ENCODE measurements at regions not wholly inside any gene's neighbourhood (a gene's known extent, or its start where the extent isn't known, plus 50 kb on each side); places are given as distances from the start of the nearest gene placed in this dataset.

DNA sequence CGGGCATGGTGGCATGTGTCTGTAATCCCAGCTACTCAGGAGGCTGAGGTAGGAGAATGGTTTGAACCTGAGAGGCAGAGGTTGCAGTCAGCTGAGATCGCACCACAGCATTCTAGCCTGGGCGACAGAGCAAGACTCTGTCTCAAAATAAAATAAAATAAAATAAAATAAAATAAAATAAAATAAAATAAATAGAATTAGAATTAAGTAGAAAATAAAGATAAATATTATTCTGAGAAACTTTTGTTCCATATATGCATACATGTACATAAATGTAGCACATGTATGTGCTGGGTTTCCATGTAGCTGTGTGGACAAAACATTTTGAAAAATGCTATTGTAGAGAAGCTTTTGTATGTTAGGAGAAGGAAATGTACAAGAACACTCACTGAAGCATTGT, 129.4 kb upstream of the VLDLR start:
- H3K4me1 ChIP-seq: peaks cover 28% of the 10 kb centered on the region
- no peaks in the 10 kb centered on the region for H3K27me3 ChIP-seq (ENCODE audit: insufficient read depth in 3 of 3, low read length in 2 of 3)
- 84 to 96% (median 90%) methylated on average over 3 of the region's 3 CpGs for WGBS, 3 donors
- DNase-seq (no peak), ATAC-seq (no peak)
- no peak overlapping the region for H3K27ac ChIP-seq
- intact Hi-C loops (cut with DNase I): loop anchor here (10.0 kb wide), 2 partner anchors 73 to 133 kb away; partner anchors contain the start of gene VLDLR (in 1 of the 2)
- no peaks in the 10 kb centered on the region for H3K9me3 ChIP-seq
- no peaks in the 10 kb centered on the region for H3K36me3 ChIP-seq (ENCODE audit: insufficient read depth in 1 of 2, low read depth in 1 of 2)
- no peak overlapping the region for H3K4me3 ChIP-seq
- TF ChIP-seq, protein P1, sequence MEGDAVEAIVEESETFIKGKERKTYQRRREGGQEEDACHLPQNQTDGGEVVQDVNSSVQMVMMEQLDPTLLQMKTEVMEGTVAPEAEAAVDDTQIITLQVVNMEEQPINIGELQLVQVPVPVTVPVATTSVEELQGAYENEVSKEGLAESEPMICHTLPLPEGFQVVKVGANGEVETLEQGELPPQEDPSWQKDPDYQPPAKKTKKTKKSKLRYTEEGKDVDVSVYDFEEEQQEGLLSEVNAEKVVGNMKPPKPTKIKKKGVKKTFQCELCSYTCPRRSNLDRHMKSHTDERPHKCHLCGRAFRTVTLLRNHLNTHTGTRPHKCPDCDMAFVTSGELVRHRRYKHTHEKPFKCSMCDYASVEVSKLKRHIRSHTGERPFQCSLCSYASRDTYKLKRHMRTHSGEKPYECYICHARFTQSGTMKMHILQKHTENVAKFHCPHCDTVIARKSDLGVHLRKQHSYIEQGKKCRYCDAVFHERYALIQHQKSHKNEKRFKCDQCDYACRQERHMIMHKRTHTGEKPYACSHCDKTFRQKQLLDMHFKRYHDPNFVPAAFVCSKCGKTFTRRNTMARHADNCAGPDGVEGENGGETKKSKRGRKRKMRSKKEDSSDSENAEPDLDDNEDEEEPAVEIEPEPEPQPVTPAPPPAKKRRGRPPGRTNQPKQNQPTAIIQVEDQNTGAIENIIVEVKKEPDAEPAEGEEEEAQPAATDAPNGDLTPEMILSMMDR (IDR thresholded peaks at IDR 0.05): no peak

GRCh38 chr9:2493109-2493508, 128.5 kb upstream of the VLDLR start:
- DNase-seq: no peak
- Histone ChIP-seq H3K36me3 (ENCODE audit: insufficient read depth in 1 of 2, low read depth in 1 of 2) (no peaks in the 10 kb centered on the region), H3K27ac (no peak overlapping the region), H3K27me3 (ENCODE audit: insufficient read depth in 3 of 3, low read length in 2 of 3) (no peaks in the 10 kb centered on the region), H3K4me3 (no peak overlapping the region), H3K9me3 (no peaks in the 10 kb centered on the region), H3K4me1 (peaks cover 28% of the 10 kb centered on the region)
- intact Hi-C loops (cut with DNase I): loop anchor here (10.0 kb wide), 2 partner anchors 72 to 132 kb away; partner anchors contain the start of gene VLDLR (in 1 of the 2)
- ATAC-seq: peak in 3 of 4 donors; percentile 18 to 73 (median 48)
- TF ChIP-seq, protein P1 (IDR thresholded peaks at IDR 0.05): no peak
- 70 to 87% (median 85%) methylated on average over 2 of the region's 2 CpGs for WGBS, 3 donors

GRCh38 chr9:2493529-2493928, 128.1 kb upstream of the VLDLR start:
- no peaks in the 10 kb centered on the region for H3K36me3 ChIP-seq (ENCODE audit: insufficient read depth in 1 of 2, low read depth in 1 of 2)
- WGBS, 3 donors: 14 to 58% (median 17%) methylated on average over 3 of the region's 3 CpGs
- DNase-seq: no peak
- no peak for ATAC-seq
- H3K27ac ChIP-seq: no peak overlapping the region
- intact Hi-C loops (cut with DNase I): loop anchor here (10.0 kb wide), 2 partner anchors 71 to 131 kb away; partner anchors contain the start of gene VLDLR (in 1 of the 2)
- TF ChIP-seq, protein P1 (IDR thresholded peaks at IDR 0.05): no peak
- H3K4me3 ChIP-seq: no peak overlapping the region
- no peaks in the 10 kb centered on the region for H3K9me3 ChIP-seq
- no peaks in the 10 kb centered on the region for H3K27me3 ChIP-seq (ENCODE audit: insufficient read depth in 3 of 3, low read length in 2 of 3)
- peaks cover 28% of the 10 kb centered on the region for H3K4me1 ChIP-seq

GRCh38 chr9:2494562-2494961, 127.0 kb upstream of the VLDLR start:
- no peak overlapping the region for H3K4me3 ChIP-seq
- WGBS, 3 donors: 85 to 94% (median 88%) methylated on average over 2 of the region's 2 CpGs
- peak in 2 of 4 donors; percentile 13 to 41 for ATAC-seq
- no peak overlapping the region for H3K27ac ChIP-seq
- H3K36me3 ChIP-seq (ENCODE audit: insufficient read depth in 1 of 2, low read depth in 1 of 2): no peaks in the 10 kb centered on the region
- intact Hi-C loops (cut with DNase I): loop anchor here (10.0 kb wide), 2 partner anchors 70 to 130 kb away; partner anchors contain the start of gene VLDLR (in 1 of the 2)
- no peaks in the 10 kb centered on the region for H3K9me3 ChIP-seq
- DNase-seq: no peak
- peaks cover 28% of the 10 kb centered on the region for H3K4me1 ChIP-seq
- TF ChIP-seq, protein P1 (IDR thresholded peaks at IDR 0.05): no peak
- no peaks in the 10 kb centered on the region for H3K27me3 ChIP-seq (ENCODE audit: insufficient read depth in 3 of 3, low read length in 2 of 3)
